Thyroid gland (tissue), 4 donors: ENCODE measurements at regions not wholly inside any gene's neighbourhood (a gene's known extent, or its start where the extent isn't known, plus 50 kb on each side); places are given as distances from the start of the nearest gene placed in this dataset.

Experiments used
- POLR2A ChIP-seq, 2 donors: fragments of 450-650 bp; IDR thresholded peaks; one replicate each; pipeline ENCODE4 v1.6.1; 2017; ENCODE audit warnings: antibody characterized with exemption in 2 of 2, mild to moderate bottlenecking in 2 of 2, moderate library complexity in 1 of 2
- TF ChIP-seq, protein P1 (sequence below), 6 experiments: fragments of 200-600 bp in 3 of 6; fragments of 450-650 bp in 3 of 6; sonication (generic) in 3 of 6; IDR thresholded peaks; one replicate each; pipeline ENCODE4 v1.5.1; 2016 to 2019; ENCODE audit warnings: antibody characterized with exemption in 6 of 6, mild to moderate bottlenecking in 2 of 6, inconsistent platforms in 1 of 6, moderate library complexity in 1 of 6

DNA sequence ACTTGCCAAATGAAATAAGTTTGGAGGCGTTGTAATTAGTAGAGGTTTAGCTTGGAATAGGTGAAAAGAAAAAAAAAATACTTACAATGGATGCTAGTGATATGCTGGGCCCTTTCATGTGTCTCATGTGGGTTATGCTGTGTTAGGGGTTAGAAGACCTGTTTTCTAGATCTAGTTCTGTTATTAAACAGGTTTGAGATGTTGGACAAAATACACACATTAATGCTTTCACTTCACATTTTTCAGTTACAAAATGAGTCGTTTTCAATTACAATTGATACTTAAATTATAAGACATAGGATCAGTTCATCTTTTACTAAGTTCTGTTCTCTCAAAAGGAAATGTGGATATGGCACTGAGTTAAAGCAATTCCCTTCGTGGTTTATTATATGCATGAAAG, 509.8 kb downstream of the EPM2A start:
- TF ChIP-seq, protein P1, sequence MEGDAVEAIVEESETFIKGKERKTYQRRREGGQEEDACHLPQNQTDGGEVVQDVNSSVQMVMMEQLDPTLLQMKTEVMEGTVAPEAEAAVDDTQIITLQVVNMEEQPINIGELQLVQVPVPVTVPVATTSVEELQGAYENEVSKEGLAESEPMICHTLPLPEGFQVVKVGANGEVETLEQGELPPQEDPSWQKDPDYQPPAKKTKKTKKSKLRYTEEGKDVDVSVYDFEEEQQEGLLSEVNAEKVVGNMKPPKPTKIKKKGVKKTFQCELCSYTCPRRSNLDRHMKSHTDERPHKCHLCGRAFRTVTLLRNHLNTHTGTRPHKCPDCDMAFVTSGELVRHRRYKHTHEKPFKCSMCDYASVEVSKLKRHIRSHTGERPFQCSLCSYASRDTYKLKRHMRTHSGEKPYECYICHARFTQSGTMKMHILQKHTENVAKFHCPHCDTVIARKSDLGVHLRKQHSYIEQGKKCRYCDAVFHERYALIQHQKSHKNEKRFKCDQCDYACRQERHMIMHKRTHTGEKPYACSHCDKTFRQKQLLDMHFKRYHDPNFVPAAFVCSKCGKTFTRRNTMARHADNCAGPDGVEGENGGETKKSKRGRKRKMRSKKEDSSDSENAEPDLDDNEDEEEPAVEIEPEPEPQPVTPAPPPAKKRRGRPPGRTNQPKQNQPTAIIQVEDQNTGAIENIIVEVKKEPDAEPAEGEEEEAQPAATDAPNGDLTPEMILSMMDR (IDR thresholded peaks at IDR 0.05) = no peak
- no peak for TF ChIP-seq POLR2A (IDR thresholded peaks at IDR 0.05)
